GM21619 (cell line): ENCODE measurements at regions not wholly inside any gene's neighbourhood (a gene's known extent, or its start where the extent isn't known, plus 50 kb on each side); places are given as distances from the start of the nearest gene placed in this dataset.

Experiments used
- ATAC-seq: cut with Tn5 transposase; IDR thresholded peaks from one replicate; pipeline ENCODE4 v1.9.1; 2021; ENCODE audit not compliant: unreplicated experiment

GRCh38 chr12:42812086-42812485, 222.5 kb upstream of the PRICKLE1 start:
- no peak for ATAC-seq

- ATAC-seq, result no peak
These were observed 220.5 kb upstream of the PRICKLE1 start for GRCh38 chr12:42810006-42810405.

GRCh38 chr12:42809226-42809625, 219.7 kb upstream of the PRICKLE1 start:
- no peak for ATAC-seq

GRCh38 chr12:42807766-42808165, 218.2 kb upstream of the PRICKLE1 start:
- ATAC-seq, result no peak

GRCh38 chr12:42807251-42807650, 217.7 kb upstream of the PRICKLE1 start:
- ATAC-seq, result no peak

GRCh38 chr12:42804928-42805327, 215.4 kb upstream of the PRICKLE1 start:
- no peak for ATAC-seq

GRCh38 chr12:42802785-42803189, 213.2 kb upstream of the PRICKLE1 start:
- no peak for ATAC-seq

GRCh38 chr12:42801271-42801670, 211.7 kb upstream of the PRICKLE1 start:
- ATAC-seq, result no peak

- no peak for ATAC-seq
These were observed 210.4 kb upstream of the PRICKLE1 start for GRCh38 chr12:42799966-42800365.

GRCh38 chr12:42798811-42799438, 209.4 kb upstream of the PRICKLE1 start:
- no peak for ATAC-seq

GRCh38 chr12:42794806-42795205, 205.3 kb upstream of the PRICKLE1 start:
- no peak for ATAC-seq

- ATAC-seq, result no peak
These were observed 203.6 kb upstream of the PRICKLE1 start for GRCh38 chr12:42793166-42793565.

- ATAC-seq, result no peak
These were observed 202.7 kb upstream of the PRICKLE1 start for GRCh38 chr12:42792265-42792664.

GRCh38 chr12:42791399-42791798, 201.9 kb upstream of the PRICKLE1 start:
- no peak for ATAC-seq

GRCh38 chr12:42790761-42791151, 201.2 kb upstream of the PRICKLE1 start:
- ATAC-seq, result no peak

- no peak for ATAC-seq
These were observed 200.5 kb upstream of the PRICKLE1 start for GRCh38 chr12:42789808-42790760.

GRCh38 chr12:42786400-42787148, 197.0 kb upstream of the PRICKLE1 start:
- no peak for ATAC-seq

GRCh38 chr12:42785944-42786343, 196.4 kb upstream of the PRICKLE1 start:
- ATAC-seq, result no peak

- no peak for ATAC-seq
These were observed 191.1 kb upstream of the PRICKLE1 start for GRCh38 chr12:42780671-42781070.

- ATAC-seq, result no peak
These were observed 189.8 kb upstream of the PRICKLE1 start for GRCh38 chr12:42779186-42779859.

- no peak for ATAC-seq
These were observed 186.8 kb upstream of the PRICKLE1 start for GRCh38 chr12:42776396-42776795.
